Tibial nerve (tissue), 4 donors: ENCODE measurements at regions not wholly inside any gene's neighbourhood (a gene's known extent, or its start where the extent isn't known, plus 50 kb on each side); places are given as distances from the start of the nearest gene placed in this dataset.

ENCODE experiments used
- EP300 ChIP-seq, 2 donors: sonication (generic); formaldehyde crosslinking; IDR thresholded peaks; one replicate each; pipeline ENCODE4 v1.6.1; 2017; ENCODE audit warnings: antibody characterized with exemption in 2 of 2, mild to moderate bottlenecking in 1 of 2
- POLR2A ChIP-seq, 2 donors: fragments of 450-650 bp; IDR thresholded peaks; one replicate each; pipeline ENCODE4 v1.6.1; 2017; ENCODE audit warnings: antibody characterized with exemption in 2 of 2, mild to moderate bottlenecking in 2 of 2, moderate library complexity in 2 of 2
- TF ChIP-seq, protein P1 (sequence below), 5 experiments: fragments of 200-600 bp in 3 of 5; fragments of 450-650 bp in 2 of 5; sonication (generic) in 3 of 5; IDR thresholded peaks; one replicate each; pipeline ENCODE4 v1.5.1; 2016 to 2019; ENCODE audit warnings: antibody characterized with exemption in 5 of 5, mild to moderate bottlenecking in 3 of 5, moderate library complexity in 2 of 5

DNA sequence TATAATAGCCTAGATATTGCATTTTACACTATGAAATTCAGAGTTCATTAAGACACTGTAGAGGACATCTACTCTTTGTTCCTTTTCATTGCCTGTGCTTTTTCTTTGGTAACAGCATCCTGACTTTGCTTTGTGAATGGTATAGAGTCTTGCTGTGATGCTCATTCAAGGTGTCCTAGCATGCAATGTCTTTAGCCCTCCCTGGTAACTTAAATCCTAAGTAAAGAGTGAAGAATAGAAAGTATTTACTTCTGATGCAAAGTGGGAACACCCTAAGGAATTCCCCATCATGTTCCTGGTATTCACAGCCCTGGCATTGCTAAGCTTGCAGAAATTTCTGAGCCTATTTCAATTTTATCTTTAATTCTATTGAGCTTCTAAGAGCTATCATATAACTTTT lies 400.1 kb downstream of the FAT4 start:
- TF ChIP-seq, protein P1, sequence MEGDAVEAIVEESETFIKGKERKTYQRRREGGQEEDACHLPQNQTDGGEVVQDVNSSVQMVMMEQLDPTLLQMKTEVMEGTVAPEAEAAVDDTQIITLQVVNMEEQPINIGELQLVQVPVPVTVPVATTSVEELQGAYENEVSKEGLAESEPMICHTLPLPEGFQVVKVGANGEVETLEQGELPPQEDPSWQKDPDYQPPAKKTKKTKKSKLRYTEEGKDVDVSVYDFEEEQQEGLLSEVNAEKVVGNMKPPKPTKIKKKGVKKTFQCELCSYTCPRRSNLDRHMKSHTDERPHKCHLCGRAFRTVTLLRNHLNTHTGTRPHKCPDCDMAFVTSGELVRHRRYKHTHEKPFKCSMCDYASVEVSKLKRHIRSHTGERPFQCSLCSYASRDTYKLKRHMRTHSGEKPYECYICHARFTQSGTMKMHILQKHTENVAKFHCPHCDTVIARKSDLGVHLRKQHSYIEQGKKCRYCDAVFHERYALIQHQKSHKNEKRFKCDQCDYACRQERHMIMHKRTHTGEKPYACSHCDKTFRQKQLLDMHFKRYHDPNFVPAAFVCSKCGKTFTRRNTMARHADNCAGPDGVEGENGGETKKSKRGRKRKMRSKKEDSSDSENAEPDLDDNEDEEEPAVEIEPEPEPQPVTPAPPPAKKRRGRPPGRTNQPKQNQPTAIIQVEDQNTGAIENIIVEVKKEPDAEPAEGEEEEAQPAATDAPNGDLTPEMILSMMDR (IDR thresholded peaks at IDR 0.05) = no peak
- TF ChIP-seq POLR2A (IDR thresholded peaks at IDR 0.05) (no peak), EP300 (IDR thresholded peaks at IDR 0.05) (no peak)
